ENCODE measurements at regions not wholly inside any gene's neighbourhood (a gene's known extent, or its start where the extent isn't known, plus 50 kb on each side); places are given as distances from the start of the nearest gene placed in this dataset.

DNA sequence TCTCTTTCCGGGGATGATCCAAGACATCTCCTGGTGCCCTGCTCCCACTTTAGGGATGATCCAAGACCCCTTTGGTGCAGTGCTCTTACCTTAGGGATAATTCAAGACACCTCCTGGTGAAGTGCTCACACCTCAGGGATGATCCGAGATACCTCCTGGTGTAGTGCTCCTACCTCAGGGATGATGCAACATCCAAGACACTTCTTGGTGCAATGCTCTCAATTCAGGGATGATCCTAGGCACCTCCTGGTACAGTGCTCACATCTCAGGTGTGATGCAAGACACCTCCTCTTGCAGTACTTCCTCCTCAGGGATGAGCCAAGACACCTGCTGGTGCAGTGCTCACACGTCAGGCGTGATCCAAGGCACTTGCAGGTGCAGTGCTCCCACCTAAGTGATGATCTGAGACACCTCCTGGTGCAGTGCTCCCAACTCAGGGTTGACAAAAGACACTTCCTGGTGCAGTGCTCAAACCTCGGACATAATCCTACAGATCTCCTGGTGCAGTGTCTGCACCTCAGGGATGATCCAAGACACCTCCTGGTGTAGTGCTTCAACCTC lies 122.3 kb downstream of the ASB1 start:
- FAIRE-seq (no peak), DNase-seq (ENCODE audit: insufficient read length, low spot score) (no peak)
- TF ChIP-seq, protein P1, sequence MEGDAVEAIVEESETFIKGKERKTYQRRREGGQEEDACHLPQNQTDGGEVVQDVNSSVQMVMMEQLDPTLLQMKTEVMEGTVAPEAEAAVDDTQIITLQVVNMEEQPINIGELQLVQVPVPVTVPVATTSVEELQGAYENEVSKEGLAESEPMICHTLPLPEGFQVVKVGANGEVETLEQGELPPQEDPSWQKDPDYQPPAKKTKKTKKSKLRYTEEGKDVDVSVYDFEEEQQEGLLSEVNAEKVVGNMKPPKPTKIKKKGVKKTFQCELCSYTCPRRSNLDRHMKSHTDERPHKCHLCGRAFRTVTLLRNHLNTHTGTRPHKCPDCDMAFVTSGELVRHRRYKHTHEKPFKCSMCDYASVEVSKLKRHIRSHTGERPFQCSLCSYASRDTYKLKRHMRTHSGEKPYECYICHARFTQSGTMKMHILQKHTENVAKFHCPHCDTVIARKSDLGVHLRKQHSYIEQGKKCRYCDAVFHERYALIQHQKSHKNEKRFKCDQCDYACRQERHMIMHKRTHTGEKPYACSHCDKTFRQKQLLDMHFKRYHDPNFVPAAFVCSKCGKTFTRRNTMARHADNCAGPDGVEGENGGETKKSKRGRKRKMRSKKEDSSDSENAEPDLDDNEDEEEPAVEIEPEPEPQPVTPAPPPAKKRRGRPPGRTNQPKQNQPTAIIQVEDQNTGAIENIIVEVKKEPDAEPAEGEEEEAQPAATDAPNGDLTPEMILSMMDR (IDR thresholded peaks at IDR 0.05; ENCODE audit: insufficient read depth, missing control alignments): no peak

DNA sequence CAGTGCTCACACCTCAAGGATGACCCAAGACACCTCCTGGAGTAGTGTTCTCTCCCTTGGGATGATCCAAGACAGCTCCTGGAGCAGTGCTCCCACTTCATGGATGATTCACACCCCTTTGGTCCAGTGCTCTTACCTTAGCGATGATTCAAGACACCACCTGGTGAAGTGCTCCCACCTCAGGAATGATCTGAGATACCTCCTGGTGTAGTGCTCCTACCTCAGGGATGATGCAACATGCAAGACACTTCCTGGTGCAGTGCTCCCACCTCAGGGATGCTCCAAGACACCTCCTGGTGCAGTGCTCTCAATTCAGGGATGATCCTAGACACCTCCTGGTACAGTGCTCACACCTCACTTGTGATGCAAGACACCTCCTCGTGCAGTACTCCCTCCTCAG lies 123.1 kb downstream of the ASB1 start:
- TF ChIP-seq, protein P1 (IDR thresholded peaks at IDR 0.05; ENCODE audit: insufficient read depth, missing control alignments): no peak
- DNase-seq (ENCODE audit: insufficient read length, low spot score) (no peak), FAIRE-seq (no peak)

DNA sequence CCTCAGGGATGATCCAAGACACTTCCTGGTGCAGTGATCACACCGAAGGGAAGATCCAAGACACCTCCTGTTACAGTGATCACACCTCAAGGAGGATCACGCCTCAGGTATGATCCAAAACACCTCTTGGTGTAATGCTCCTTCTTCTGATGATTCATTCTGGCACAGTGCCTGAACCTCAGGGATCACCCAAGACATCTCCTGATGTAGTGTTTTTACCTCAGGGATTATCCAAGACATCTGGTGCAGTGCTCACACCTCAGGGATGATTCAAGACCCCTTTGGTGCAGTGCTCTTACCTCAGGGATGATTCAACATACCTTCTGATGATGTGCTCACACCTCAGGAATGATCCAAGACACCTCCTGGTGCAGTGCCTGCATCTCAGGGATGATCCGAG lies 124.4 kb downstream of the ASB1 start:
- TF ChIP-seq, protein P1 (IDR thresholded peaks at IDR 0.05; ENCODE audit: insufficient read depth, missing control alignments): no peak
- no peak for FAIRE-seq
- no peak for DNase-seq (ENCODE audit: insufficient read length, low spot score)

DNA sequence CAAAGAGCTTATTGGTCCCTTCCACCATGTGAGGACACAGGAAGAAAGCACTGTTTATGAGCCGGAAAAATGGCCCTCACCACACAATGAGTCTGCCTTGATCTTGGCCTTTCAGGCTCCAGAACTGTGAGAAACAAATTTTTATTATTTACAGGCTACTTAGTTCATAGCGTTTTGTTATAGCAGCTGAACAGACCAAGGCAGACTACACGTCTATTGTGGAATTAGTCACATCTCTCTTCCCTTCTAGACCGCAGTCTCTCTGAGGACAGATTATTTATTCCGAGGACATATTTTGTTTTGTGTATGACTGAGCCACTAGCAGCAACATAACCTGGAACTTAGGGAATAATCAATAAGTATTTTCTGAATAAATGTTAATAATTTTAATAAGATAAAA lies 125.5 kb downstream of the ASB1 start:
- DNase-seq (ENCODE audit: insufficient read length, low spot score): no peak
- no peak for FAIRE-seq
- TF ChIP-seq, protein P1 (IDR thresholded peaks at IDR 0.05; ENCODE audit: insufficient read depth, missing control alignments): no peak

DNA sequence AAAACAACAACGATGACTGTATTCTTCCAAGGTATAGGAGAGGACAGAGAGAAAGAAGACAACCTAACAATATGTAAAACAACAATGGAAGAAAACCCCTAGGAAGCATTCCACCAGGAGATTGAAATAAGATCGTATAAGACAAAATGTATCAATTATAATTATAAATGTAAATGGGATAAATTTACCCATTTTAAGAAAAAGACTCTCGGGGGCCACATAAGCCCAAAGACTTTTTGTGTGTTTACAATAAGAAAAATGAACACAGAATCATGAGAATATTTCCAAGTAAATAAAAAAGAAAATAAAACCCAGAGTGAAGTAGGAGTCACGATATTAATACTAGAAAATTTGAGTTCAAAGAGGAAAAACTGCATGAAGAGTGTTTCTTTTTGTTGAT lies 126.4 kb downstream of the ASB1 start:
- TF ChIP-seq, protein P1 (IDR thresholded peaks at IDR 0.05; ENCODE audit: insufficient read depth, missing control alignments): no peak
- FAIRE-seq: no peak
- DNase-seq (ENCODE audit: insufficient read length, low spot score): no peak

DNA sequence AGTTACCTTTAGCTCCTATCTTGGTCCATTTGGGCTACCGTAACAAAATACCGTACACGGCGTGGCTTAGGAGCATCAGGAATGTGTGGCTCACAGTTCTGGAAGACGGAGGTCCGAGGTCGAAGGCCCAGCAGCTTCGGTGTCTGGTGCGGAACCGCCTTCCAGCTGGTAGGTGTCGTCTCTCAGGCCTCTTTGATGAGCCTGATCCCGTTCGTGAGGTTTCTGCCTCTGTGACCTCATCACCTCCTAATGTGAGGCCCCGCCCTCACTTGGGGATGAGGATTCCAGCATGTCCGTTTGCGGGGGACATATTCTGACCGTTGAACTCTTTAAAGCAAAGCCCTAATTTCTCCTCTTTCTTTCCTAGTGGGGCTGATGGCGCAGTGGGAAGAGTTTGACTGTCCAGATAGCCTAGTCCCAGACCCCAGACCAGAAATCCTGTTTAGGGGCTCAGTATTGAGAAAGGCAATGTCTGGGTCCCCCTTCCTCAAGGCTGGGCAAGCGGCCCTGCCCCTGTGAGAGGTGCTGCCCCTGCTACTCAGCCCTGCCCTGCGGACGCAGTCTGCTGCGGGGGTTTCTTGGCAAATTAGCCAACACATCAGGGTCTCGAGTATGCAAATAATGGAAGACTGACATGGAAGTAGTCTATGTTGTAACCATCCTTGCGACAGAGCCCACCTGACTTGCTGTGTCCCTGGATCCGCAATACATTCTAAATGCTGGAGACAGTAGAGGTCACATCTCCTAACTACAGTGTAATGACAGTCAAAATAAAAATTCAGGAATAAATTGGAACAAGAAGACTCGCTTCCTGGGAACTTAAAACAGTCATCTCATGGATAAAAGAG lies 128.0 kb downstream of the ASB1 start:
- no peak for FAIRE-seq
- TF ChIP-seq, protein P1 (IDR thresholded peaks at IDR 0.05; ENCODE audit: insufficient read depth, missing control alignments): no peak
- DNase-seq (ENCODE audit: insufficient read length, low spot score): no peak
